ENCODE measurements at regions not wholly inside any gene's neighbourhood (a gene's known extent, or its start where the extent isn't known, plus 50 kb on each side); places are given as distances from the start of the nearest gene placed in this dataset.

DNA sequence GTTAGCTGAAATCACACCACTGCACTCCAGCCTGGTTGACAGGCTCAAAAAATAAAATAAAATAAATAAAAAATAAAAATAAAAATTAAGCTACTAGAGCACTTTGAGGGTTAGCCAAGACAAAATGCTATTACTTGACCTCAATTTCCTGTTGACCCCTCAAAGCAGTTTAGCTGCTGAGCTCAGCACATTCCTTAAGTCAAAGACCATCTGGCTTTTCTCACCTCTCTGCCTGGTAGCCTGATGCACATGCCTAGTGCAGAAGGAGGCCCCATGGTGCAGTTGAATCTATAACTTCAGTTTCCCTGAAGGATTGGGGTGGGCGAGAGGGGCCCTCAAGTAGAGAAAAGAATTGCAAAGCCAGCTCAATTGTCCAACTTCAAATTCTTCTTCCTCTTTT is 211.1 kb upstream of the GALNT17 start:
- TF ChIP-seq NFIC (IDR thresholded peaks at IDR 0.05) (no peak), TCF12 (IDR thresholded peaks at IDR 0.05; ENCODE audit: low read depth) (no peak), RAD21 (IDR thresholded peaks at IDR 0.05; ENCODE audit: low read depth) (no peak), EGR1 (IDR thresholded peaks at IDR 0.05) (no peak), MAX (IDR thresholded peaks at IDR 0.05) (no peak), CEBPB (IDR thresholded peaks at IDR 0.05) (no peak), YY1 (IDR thresholded peaks at IDR 0.05; ENCODE audit: low read depth) (no peak), TAF1 (IDR thresholded peaks at IDR 0.05; ENCODE audit: low read depth) (no peak), FOXM1 (IDR thresholded peaks at IDR 0.05; ENCODE audit: borderline replicate concordance, low read depth) (no peak), ZBTB7A (IDR thresholded peaks at IDR 0.05; ENCODE audit: low read depth) (no peak), TEAD4 (IDR thresholded peaks at IDR 0.05) (no peak), EP300 (IDR thresholded peaks at IDR 0.05; ENCODE audit: borderline replicate concordance) (no peak), CREB1 (IDR thresholded peaks at IDR 0.05; ENCODE audit: low read depth) (no peak)
- TF ChIP-seq, protein P1, sequence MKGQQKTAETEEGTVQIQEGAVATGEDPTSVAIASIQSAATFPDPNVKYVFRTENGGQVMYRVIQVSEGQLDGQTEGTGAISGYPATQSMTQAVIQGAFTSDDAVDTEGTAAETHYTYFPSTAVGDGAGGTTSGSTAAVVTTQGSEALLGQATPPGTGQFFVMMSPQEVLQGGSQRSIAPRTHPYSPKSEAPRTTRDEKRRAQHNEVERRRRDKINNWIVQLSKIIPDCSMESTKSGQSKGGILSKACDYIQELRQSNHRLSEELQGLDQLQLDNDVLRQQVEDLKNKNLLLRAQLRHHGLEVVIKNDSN (IDR thresholded peaks at IDR 0.05) = no peak
- TF ChIP-seq, protein P2, sequence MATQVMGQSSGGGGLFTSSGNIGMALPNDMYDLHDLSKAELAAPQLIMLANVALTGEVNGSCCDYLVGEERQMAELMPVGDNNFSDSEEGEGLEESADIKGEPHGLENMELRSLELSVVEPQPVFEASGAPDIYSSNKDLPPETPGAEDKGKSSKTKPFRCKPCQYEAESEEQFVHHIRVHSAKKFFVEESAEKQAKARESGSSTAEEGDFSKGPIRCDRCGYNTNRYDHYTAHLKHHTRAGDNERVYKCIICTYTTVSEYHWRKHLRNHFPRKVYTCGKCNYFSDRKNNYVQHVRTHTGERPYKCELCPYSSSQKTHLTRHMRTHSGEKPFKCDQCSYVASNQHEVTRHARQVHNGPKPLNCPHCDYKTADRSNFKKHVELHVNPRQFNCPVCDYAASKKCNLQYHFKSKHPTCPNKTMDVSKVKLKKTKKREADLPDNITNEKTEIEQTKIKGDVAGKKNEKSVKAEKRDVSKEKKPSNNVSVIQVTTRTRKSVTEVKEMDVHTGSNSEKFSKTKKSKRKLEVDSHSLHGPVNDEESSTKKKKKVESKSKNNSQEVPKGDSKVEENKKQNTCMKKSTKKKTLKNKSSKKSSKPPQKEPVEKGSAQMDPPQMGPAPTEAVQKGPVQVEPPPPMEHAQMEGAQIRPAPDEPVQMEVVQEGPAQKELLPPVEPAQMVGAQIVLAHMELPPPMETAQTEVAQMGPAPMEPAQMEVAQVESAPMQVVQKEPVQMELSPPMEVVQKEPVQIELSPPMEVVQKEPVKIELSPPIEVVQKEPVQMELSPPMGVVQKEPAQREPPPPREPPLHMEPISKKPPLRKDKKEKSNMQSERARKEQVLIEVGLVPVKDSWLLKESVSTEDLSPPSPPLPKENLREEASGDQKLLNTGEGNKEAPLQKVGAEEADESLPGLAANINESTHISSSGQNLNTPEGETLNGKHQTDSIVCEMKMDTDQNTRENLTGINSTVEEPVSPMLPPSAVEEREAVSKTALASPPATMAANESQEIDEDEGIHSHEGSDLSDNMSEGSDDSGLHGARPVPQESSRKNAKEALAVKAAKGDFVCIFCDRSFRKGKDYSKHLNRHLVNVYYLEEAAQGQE (IDR thresholded peaks at IDR 0.05; ENCODE audit: low read depth) = no peak

DNA sequence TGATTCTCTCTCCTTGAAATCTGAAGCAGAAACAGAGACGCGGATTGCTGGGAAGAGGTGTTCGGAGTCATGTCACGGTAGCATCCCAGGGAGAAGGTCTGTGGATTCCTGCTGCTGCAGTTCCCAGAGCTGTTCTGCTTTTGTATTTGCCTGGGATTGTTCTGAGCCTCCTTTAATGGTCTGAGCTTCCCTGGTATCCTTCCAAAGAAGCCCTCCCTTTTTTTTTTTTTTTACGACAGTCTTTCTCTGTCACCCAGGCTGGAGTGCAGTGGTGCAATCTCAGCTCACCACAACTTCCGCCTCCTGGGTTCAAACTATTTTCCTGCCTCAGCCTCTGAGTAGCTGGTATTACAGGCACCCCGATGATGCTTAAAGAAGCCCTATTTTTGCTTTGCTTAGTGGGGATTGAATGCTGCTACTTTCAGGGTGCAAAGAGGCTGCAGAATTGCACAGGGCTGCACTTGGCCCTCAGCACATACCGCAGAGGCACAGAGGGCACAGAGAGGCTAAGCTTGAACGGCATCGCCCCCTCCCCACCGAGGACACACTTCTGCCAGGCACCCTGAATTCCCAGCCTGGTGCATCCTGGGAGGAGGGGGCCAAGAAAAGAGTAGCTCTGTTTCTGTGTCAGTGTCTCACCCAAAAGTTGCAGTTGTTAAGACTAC is 208.6 kb upstream of the GALNT17 start:
- no peak for TF ChIP-seq FOXM1 (IDR thresholded peaks at IDR 0.05; ENCODE audit: borderline replicate concordance, low read depth)
- TF ChIP-seq CEBPB (IDR thresholded peaks at IDR 0.05) = no peak
- TF ChIP-seq TAF1 (IDR thresholded peaks at IDR 0.05; ENCODE audit: low read depth) = no peak
- TF ChIP-seq EGR1 (IDR thresholded peaks at IDR 0.05) = no peak
- TF ChIP-seq YY1 (IDR thresholded peaks at IDR 0.05; ENCODE audit: low read depth) = no peak
- TF ChIP-seq EP300 (IDR thresholded peaks at IDR 0.05; ENCODE audit: borderline replicate concordance) = no peak
- TF ChIP-seq CREB1 (IDR thresholded peaks at IDR 0.05; ENCODE audit: low read depth) = no peak
- TF ChIP-seq TEAD4 (IDR thresholded peaks at IDR 0.05) = no peak
- TF ChIP-seq MAX (IDR thresholded peaks at IDR 0.05) = no peak
- no peak for TF ChIP-seq NFIC (IDR thresholded peaks at IDR 0.05)
- no peak for TF ChIP-seq RAD21 (IDR thresholded peaks at IDR 0.05; ENCODE audit: low read depth)
- TF ChIP-seq TCF12 (IDR thresholded peaks at IDR 0.05; ENCODE audit: low read depth) = no peak
- TF ChIP-seq, protein P2 (IDR thresholded peaks at IDR 0.05; ENCODE audit: low read depth) = no peak
- TF ChIP-seq, protein P1 (IDR thresholded peaks at IDR 0.05) = no peak
- TF ChIP-seq ZBTB7A (IDR thresholded peaks at IDR 0.05; ENCODE audit: low read depth) = no peak

DNA sequence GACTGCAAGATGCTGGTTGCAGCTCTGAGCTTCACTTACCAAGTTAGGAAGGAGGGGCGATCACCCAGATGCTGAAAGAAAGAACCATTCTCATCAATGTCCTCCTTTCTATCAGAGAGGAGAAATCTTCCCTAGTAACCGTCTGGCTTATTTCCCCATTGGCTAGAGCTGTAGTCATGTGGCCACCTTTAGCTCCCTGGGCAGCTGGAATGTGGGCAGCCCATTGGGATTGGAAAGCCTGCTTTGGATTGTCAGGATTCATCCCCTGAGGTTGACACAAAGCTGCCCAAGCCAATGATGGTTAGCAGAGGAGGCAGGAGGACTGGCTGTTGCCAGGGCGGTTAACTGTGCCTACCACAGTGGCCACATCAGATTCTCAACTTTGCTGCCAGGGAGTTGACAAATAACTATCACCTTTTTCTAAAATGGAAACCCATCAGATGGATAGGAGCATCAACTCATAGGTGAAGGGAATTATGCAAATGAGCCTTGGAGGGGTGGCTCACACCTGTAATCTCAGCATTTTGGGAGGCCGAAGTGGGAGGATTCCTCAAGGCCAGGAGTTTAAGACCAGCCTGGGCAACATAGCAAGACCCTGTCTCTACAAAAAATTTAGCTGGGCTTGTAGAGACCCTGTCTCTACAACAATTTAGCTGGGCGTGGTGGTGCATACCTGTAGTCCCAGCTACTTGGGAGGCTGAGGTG is 206.4 kb upstream of the GALNT17 start:
- TF ChIP-seq, protein P2 (IDR thresholded peaks at IDR 0.05; ENCODE audit: low read depth) = no peak
- no peak for TF ChIP-seq NFIC (IDR thresholded peaks at IDR 0.05)
- no peak for TF ChIP-seq TAF1 (IDR thresholded peaks at IDR 0.05; ENCODE audit: low read depth)
- TF ChIP-seq, protein P1 (IDR thresholded peaks at IDR 0.05) = no peak

Measured in Ishikawa (cell line).